ENCODE measurements at regions not wholly inside any gene's neighbourhood (a gene's known extent, or its start where the extent isn't known, plus 50 kb on each side); places are given as distances from the start of the nearest gene placed in this dataset.

DNA sequence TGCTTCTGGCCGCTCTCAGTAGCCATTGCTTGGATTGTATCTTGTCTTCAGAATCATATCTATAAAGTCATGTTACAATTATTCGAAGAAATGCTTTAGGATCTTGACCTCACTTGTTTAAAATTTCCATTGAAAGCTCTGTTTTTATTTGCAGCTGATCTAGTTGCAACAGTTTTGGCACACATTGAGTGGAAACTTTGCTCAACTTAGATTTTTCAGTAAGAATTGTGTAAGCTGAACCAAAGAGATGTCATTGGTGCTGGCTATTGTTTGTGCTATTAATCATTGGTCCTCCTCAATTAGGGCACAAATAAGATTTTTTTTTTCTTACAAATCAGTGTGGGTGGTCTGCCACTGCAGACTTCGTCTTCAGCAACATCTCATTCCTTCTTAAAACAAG lies 649.2 kb downstream of the MMUT start (continued):
- TF ChIP-seq RERE (CRISPR knock-in tag; IDR thresholded peaks at IDR 0.05; ENCODE audit: low read depth) (no peak), JARID2 (CRISPR knock-in tag; IDR thresholded peaks at IDR 0.05; ENCODE audit: insufficient replicate concordance) (no peak), CHD4 (IDR thresholded peaks at IDR 0.05; ENCODE audit: borderline replicate concordance, low read length) (no peak), ZNF883 (CRISPR knock-in tag; IDR thresholded peaks at IDR 0.05; ENCODE audit: not compliant biosample characterization) (no peak), FOXJ3 (CRISPR knock-in tag; IDR thresholded peaks at IDR 0.05; ENCODE audit: borderline replicate concordance) (no peak), RBM39 (IDR thresholded peaks at IDR 0.05; ENCODE audit: low read depth, low read length, poor library complexity, severe bottlenecking) (no peak), ZNF557 (CRISPR knock-in tag; IDR thresholded peaks at IDR 0.05) (no peak), ZNF430 (CRISPR knock-in tag; IDR thresholded peaks at IDR 0.05) (no peak), THRA (CRISPR knock-in tag; IDR thresholded peaks at IDR 0.05; ENCODE audit: borderline replicate concordance) (no peak)
- TF ChIP-seq, protein P1, sequence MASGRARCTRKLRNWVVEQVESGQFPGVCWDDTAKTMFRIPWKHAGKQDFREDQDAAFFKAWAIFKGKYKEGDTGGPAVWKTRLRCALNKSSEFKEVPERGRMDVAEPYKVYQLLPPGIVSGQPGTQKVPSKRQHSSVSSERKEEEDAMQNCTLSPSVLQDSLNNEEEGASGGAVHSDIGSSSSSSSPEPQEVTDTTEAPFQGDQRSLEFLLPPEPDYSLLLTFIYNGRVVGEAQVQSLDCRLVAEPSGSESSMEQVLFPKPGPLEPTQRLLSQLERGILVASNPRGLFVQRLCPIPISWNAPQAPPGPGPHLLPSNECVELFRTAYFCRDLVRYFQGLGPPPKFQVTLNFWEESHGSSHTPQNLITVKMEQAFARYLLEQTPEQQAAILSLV (CRISPR knock-in tag; IDR thresholded peaks at IDR 0.05; ENCODE audit: borderline replicate concordance), result no peak
- TF ChIP-seq, protein P2, sequence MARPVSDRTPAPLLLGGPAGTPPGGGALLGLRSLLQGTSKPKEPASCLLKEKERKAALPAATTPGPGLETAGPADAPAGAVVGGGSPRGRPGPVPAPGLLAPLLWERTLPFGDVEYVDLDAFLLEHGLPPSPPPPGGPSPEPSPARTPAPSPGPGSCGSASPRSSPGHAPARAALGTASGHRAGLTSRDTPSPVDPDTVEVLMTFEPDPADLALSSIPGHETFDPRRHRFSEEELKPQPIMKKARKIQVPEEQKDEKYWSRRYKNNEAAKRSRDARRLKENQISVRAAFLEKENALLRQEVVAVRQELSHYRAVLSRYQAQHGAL (CRISPR knock-in tag; IDR thresholded peaks at IDR 0.05; ENCODE audit: not compliant biosample characterization), result no peak
